ENCODE measurements at regions not wholly inside any gene's neighbourhood (a gene's known extent, or its start where the extent isn't known, plus 50 kb on each side); places are given as distances from the start of the nearest gene placed in this dataset.

DNA sequence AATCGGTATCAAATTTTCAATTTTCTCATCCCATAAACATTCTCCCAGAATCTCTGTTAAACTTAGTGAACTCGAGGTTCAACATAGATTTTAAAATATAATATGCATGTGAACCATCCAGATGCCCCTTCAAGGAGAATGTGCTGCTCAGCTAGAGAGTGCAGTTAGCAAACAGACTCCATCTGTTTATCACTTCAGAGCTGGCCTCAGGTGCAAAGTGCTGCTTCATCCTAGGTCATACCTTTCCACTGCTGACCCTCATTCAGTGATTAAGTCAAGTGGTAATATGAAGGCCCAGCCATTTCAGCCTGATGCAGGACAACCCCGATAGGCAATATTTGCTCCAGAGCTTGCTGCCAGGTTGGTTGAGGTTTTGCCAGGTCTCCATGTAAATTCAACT is 339.0 kb upstream of the POU5F2 start:
- peaks cover 26% of the 10 kb centered on the region for H3K4me1 Mint-ChIP-seq
- intact Hi-C loops (cut with micrococcal nuclease) = no loop called here
- ATAC-seq (ENCODE audit: low read depth) = no peak
- Histone ChIP-seq H3K36me3 (replicated peaks in 1 of 2; ENCODE audit: control extremely low read depth in 1 of 2, control insufficient read depth in 1 of 2, extremely low read depth in 1 of 2, insufficient read depth in 2 of 2, low read length in 1 of 2) (peaks cover 0 to 2% of the 10 kb centered on the region in 2 experiments), H3K4me2 (replicated peaks; ENCODE audit: low read depth, low read length, poor library complexity, severe bottlenecking) (no peak overlapping the region), H3K27me3 (replicated peaks in 1 of 4; ENCODE audit: control extremely low read depth in 1 of 4, control insufficient read depth in 3 of 4, insufficient read depth in 4 of 4, low read length in 3 of 4) (no peaks in the 10 kb centered on the region), H3K4me1 (ENCODE audit: control insufficient read depth in 2 of 2, insufficient read depth in 2 of 2, low read length in 2 of 2) (no peaks in the 10 kb centered on the region), H3K9me3 (ENCODE audit: control extremely low read depth in 1 of 3, control insufficient read depth in 2 of 3, insufficient read depth in 1 of 3, low read length in 2 of 3) (no peaks in the 10 kb centered on the region), H2AFZ (ENCODE audit: insufficient read depth, low read depth, low read length, poor library complexity, severe bottlenecking) (no peak overlapping the region), H3K9ac (ENCODE audit: low read length) (no peak overlapping the region), H3K79me2 (ENCODE audit: control insufficient read depth, insufficient read depth, low read length) (peaks cover 86% of the 10 kb centered on the region), H3K4me3 (ENCODE audit: control extremely low read depth in 1 of 5, extremely low read depth in 1 of 5, insufficient read depth in 1 of 5, low read depth in 2 of 5, low read length in 4 of 5) (no peak overlapping the region), H3K27ac (ENCODE audit: low read length in 2 of 2) (no peak overlapping the region), H4K20me1 (ENCODE audit: control insufficient read depth, insufficient read depth, low read length, poor library complexity, severe bottlenecking) (peaks cover 51% of the 10 kb centered on the region)
- H3K9me3 Mint-ChIP-seq (ENCODE audit: insufficient read depth) = peaks cover 6% of the 10 kb centered on the region
- H3K27me3 Mint-ChIP-seq = no peaks in the 10 kb centered on the region
- no peak overlapping the region for H3K27ac Mint-ChIP-seq
- ChIA-PET POLR2A (no interaction called here), CTCF (no interaction called here)
- WGBS (ENCODE audit: insufficient coverage) = 100% methylated on average over 1 of the region's 3 CpGs
- no peak overlapping the region for H3K4me3 Mint-ChIP-seq
- no peak for DNase-seq
- TF ChIP-seq, protein P1, sequence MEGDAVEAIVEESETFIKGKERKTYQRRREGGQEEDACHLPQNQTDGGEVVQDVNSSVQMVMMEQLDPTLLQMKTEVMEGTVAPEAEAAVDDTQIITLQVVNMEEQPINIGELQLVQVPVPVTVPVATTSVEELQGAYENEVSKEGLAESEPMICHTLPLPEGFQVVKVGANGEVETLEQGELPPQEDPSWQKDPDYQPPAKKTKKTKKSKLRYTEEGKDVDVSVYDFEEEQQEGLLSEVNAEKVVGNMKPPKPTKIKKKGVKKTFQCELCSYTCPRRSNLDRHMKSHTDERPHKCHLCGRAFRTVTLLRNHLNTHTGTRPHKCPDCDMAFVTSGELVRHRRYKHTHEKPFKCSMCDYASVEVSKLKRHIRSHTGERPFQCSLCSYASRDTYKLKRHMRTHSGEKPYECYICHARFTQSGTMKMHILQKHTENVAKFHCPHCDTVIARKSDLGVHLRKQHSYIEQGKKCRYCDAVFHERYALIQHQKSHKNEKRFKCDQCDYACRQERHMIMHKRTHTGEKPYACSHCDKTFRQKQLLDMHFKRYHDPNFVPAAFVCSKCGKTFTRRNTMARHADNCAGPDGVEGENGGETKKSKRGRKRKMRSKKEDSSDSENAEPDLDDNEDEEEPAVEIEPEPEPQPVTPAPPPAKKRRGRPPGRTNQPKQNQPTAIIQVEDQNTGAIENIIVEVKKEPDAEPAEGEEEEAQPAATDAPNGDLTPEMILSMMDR (IDR thresholded peaks at IDR 0.05) = no peak
- TF ChIP-seq EZH2 (IDR thresholded peaks at IDR 0.05; ENCODE audit: borderline replicate concordance, insufficient read depth, low read depth, low read length, poor library complexity, severe bottlenecking) = no peak

DNA sequence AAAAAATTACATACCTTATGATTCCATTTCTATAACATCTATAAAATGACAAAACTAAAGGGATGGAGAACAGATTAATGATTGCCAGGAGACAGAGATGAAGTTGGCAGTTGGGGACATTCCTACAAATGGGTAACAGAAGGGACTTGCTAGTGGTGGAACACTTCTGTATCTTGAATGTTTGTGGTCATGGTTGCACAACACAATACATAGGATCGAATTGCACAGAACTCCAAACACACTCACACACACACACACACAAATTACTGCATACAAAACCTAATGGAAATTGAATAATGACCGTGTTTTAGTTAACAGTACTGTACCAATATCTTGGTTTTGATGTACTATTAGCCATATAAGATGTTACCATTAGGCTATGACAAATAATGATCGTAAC is 330.7 kb upstream of the POU5F2 start:
- H3K4me1 ChIP-seq (ENCODE audit: control insufficient read depth in 2 of 2, insufficient read depth in 2 of 2, low read length in 2 of 2) = no peaks in the 10 kb centered on the region
- no peak overlapping the region for H3K4me3 ChIP-seq (ENCODE audit: control extremely low read depth in 1 of 5, extremely low read depth in 1 of 5, insufficient read depth in 1 of 5, low read depth in 2 of 5, low read length in 4 of 5)
- no peak overlapping the region for H3K9ac ChIP-seq (ENCODE audit: low read length)
- no peak overlapping the region for H2AFZ ChIP-seq (ENCODE audit: insufficient read depth, low read depth, low read length, poor library complexity, severe bottlenecking)
- ChIA-PET POLR2A (no interaction called here), CTCF (no interaction called here)
- intact Hi-C loops (cut with micrococcal nuclease) = no loop called here
- H3K9me3 ChIP-seq (ENCODE audit: control extremely low read depth in 1 of 3, control insufficient read depth in 2 of 3, insufficient read depth in 1 of 3, low read length in 2 of 3) = peaks cover 5 to 9% (median 6%) of the 10 kb centered on the region in 3 donors
- no CpG with 5 or more reads among the region's 3 CpGs for WGBS (ENCODE audit: insufficient coverage)
- H4K20me1 ChIP-seq (ENCODE audit: control insufficient read depth, insufficient read depth, low read length, poor library complexity, severe bottlenecking) = no peaks in the 10 kb centered on the region
- H3K27ac Mint-ChIP-seq = no peak overlapping the region
- no peak overlapping the region for H3K27ac ChIP-seq (ENCODE audit: low read length in 2 of 2)
- ATAC-seq (ENCODE audit: low read depth) = no peak
- no peak overlapping the region for H3K4me3 Mint-ChIP-seq
- H3K4me1 Mint-ChIP-seq = peaks cover 18% of the 10 kb centered on the region
- TF ChIP-seq, protein P1 (IDR thresholded peaks at IDR 0.05) = no peak
- no peak for TF ChIP-seq EZH2 (IDR thresholded peaks at IDR 0.05; ENCODE audit: borderline replicate concordance, insufficient read depth, low read depth, low read length, poor library complexity, severe bottlenecking)
- H3K79me2 ChIP-seq (ENCODE audit: control insufficient read depth, insufficient read depth, low read length) = peaks cover 62% of the 10 kb centered on the region
- DNase-seq = no peak
- peaks cover 0 to 3% of the 10 kb centered on the region in 2 experiments for H3K36me3 ChIP-seq (replicated peaks in 1 of 2; ENCODE audit: control extremely low read depth in 1 of 2, control insufficient read depth in 1 of 2, extremely low read depth in 1 of 2, insufficient read depth in 2 of 2, low read length in 1 of 2)
- H3K27me3 ChIP-seq (replicated peaks in 1 of 4; ENCODE audit: control extremely low read depth in 1 of 4, control insufficient read depth in 3 of 4, insufficient read depth in 4 of 4, low read length in 3 of 4) = no peaks in the 10 kb centered on the region
- H3K9me3 Mint-ChIP-seq (ENCODE audit: insufficient read depth) = peaks cover 2% of the 10 kb centered on the region
- H3K4me2 ChIP-seq (replicated peaks; ENCODE audit: low read depth, low read length, poor library complexity, severe bottlenecking) = no peak overlapping the region
- no peaks in the 10 kb centered on the region for H3K27me3 Mint-ChIP-seq

All from B cell (primary cell).